Tibial nerve (tissue), 4 donors: ENCODE measurements at regions not wholly inside any gene's neighbourhood (a gene's known extent, or its start where the extent isn't known, plus 50 kb on each side); places are given as distances from the start of the nearest gene placed in this dataset.

ENCODE experiments used
- CTCF ChIP-seq, 5 experiments: fragments of 200-600 bp in 3 of 5; fragments of 450-650 bp in 2 of 5; sonication (generic) in 3 of 5; IDR thresholded peaks; one replicate each; pipeline ENCODE4 v1.5.1; 2016 to 2019; ENCODE audit warnings: antibody characterized with exemption in 5 of 5, mild to moderate bottlenecking in 3 of 5, moderate library complexity in 2 of 5
- EP300 ChIP-seq, 2 donors: sonication (generic); formaldehyde crosslinking; IDR thresholded peaks; one replicate each; pipeline ENCODE4 v1.6.1; 2017; ENCODE audit warnings: antibody characterized with exemption in 2 of 2, mild to moderate bottlenecking in 1 of 2

GRCh38 chr7:94741179-94741578, 85.2 kb upstream of the SGCE start:
- no peak for TF ChIP-seq CTCF (IDR thresholded peaks at IDR 0.05)
- TF ChIP-seq EP300 (IDR thresholded peaks at IDR 0.05) = no peak
